Liver (tissue), 3 donors: ENCODE measurements at regions not wholly inside any gene's neighbourhood (a gene's known extent, or its start where the extent isn't known, plus 50 kb on each side); places are given as distances from the start of the nearest gene placed in this dataset.

Source experiments
- CTCF ChIP-seq: fragments of 150-350 bp; IDR thresholded peaks from 2 replicates; pipeline ENCODE4 v1.5.1; 2017; ENCODE audit warnings: improper control_type of control experiment, low read depth, low read length; ENCODE audit not compliant: missing input control
- GABPA ChIP-seq, 2 donors: IDR thresholded peaks in 1 of 2; conservative IDR thresholded peaks in 1 of 2; 2 replicates each; pipeline ENCODE4 v1.6.1; 2016; ENCODE audit warnings: antibody characterized with exemption in 2 of 2, mild to moderate bottlenecking in 1 of 2, moderate library complexity in 1 of 2
- JUND ChIP-seq, 2 donors: IDR thresholded peaks; 2 replicates each; pipeline ENCODE4 v1.6.1; 2016; ENCODE audit warnings: antibody characterized with exemption in 2 of 2
- RAD21 ChIP-seq, 2 donors: IDR thresholded peaks; 2 replicates each; pipeline ENCODE4 v1.6.1; 2016; ENCODE audit warnings: antibody characterized with exemption in 2 of 2, mild to moderate bottlenecking in 2 of 2
- REST ChIP-seq: IDR thresholded peaks from 2 replicates; pipeline ENCODE4 v1.6.1; 2016; ENCODE audit warnings: antibody characterized with exemption, mild to moderate bottlenecking
- SP1 ChIP-seq: IDR thresholded peaks from 2 replicates; pipeline ENCODE4 v1.6.1; 2018; ENCODE audit warnings: antibody characterized with exemption, mild to moderate bottlenecking
- TAF1 ChIP-seq: conservative IDR thresholded peaks from 2 replicates; pipeline ENCODE4 v1.6.1; 2016; ENCODE audit warnings: antibody characterized with exemption, mild to moderate bottlenecking
- YY1 ChIP-seq: IDR thresholded peaks from 2 replicates; pipeline ENCODE4 v1.6.1; 2016; ENCODE audit warnings: antibody characterized with exemption, mild to moderate bottlenecking
- donor health status: healthy.
- donor health status: healthy.

- no peak for TF ChIP-seq REST
- TF ChIP-seq CTCF = no peak
- TF ChIP-seq SP1 = no peak
- TF ChIP-seq TAF1 = no peak
- TF ChIP-seq RAD21 (IDR thresholded peaks at IDR 0.05) = no peak
- TF ChIP-seq GABPA (IDR thresholded peaks at IDR 0.05 in 1 of 2, conservative IDR thresholded peaks at IDR 0.05 in 1 of 2) = no peak
- TF ChIP-seq YY1 = no peak
- no peak for TF ChIP-seq JUND (IDR thresholded peaks at IDR 0.05)
These were observed 155.8 kb upstream of the UGT8 start for GRCh38 chr4:114442856-114443255.
